Dermis microvascular lymphatic vessel endothelial cell (primary cell): ENCODE measurements at regions not wholly inside any gene's neighbourhood (a gene's known extent, or its start where the extent isn't known, plus 50 kb on each side); places are given as distances from the start of the nearest gene placed in this dataset.
A peak's percentile ranks its signal among the peaks of the same experiment; 100 is the strongest.

Experiments used
- DNase-seq, 2 donors: peaks; one replicate each; pipeline versions ENCODE4 v3.0.0 to v3.0.0-alpha.2; 2010; ENCODE audit warnings: low read depth in 2 of 2

DNA sequence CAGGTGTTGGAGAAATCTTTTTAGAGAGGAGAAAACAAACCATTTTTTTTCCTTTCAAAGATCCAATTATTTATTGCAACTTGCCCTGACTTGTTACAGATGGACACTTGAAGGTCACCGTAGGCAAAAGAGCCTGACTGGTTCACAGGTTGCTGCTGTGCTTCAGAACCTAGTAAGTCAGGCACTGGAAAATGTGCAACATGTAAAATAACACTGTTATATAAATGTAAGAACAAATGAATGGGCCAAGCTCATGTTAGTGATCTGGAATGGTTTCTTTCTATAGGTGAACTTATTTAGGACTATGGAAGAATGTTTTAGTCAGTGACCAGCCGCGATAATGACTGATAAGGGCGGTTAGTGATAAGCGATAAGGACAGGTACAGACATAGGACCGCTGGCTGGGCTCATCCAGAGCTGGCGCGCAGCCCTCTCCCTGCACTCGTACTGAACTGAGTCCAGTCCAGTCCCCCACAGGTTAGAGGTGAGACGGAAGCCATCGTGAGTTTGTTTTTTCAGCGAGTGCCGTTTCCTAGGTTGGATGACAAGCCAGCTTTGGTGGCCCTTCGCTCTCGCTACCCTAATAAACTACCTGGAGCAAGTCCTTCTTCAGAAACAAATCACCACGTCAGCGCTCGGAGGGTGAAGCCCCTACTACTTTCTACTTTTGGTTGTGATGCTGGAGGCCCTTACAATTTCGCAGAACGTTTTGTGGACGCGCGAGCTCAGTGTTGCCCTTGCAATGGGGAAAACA lies 94.4 kb upstream of the PRDM1 start:
- peak in 1 of 2 donors; percentile 7 for DNase-seq

DNA sequence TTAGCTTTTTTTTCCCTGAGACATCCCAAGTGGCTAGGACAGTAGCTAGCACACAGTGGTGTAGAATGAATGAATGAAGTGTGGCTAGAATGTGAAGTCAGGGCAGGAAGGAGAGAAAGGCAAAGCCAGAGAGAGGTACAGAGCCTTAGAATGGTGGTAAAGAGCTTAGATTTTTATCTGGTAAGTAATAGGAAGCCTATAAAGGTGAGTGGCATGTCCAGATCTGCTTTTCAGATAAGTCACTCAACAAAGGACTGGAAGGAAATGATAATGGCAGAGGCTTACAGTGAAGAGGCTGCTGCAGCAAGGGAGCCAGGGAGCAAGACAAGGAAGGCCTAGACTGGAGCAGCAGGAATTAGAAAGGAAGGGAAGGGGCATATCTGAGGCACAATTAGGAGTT lies 96.0 kb upstream of the PRDM1 start:
- no peak for DNase-seq

DNA sequence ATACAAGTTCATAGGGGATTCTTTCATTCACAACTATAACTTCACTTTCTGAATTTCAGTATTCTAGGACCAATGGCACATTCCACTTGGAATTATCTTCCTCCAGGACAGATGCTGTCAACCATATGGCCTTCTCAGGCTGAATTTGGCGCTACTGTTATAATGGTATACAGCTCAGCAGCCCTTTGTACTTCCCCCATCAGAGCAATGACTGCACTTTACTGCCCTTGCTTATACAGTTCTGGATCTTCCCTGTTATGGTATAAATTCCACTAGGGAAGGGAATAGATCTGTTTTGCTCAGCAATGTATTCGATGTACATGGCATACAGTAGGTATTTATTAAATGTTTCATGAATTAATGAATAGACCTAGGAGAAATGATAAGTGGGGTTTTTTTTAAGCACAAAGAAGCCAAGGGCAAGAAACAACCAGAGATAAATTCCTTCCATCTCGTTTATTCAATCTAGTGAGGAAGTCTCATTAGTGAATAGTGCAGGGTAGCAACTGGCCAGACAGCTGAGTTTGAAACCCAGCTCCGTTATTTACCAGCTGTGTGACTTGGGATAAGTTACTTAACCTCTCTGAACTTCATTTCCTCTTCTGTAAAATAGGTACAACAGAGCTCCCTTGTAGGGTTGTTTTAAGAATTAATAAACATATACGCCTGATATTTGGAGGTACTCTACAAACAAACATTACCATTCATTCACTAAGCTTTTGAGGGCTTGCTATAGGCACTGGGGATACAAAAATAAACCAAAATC lies 97.1 kb upstream of the PRDM1 start:
- no peak for DNase-seq

DNA sequence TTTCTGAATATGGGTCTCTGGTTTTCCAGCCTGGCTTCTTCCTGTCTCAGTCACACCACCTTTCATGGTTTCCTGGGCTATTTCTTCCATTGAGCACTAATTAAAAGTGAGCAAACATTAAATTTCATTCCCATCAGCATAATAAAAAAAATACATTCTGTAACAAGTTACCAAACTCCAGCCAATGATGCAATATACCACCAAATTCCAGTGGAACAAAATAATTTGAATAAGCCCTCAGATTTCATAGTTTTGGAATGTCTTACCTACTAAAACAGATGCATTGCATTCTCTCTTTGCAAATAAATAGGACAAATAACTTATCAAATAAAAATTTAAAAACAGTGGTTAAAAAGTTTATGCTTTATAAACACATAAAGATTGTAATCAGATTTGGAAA lies 97.8 kb upstream of the PRDM1 start:
- no peak for DNase-seq

DNA sequence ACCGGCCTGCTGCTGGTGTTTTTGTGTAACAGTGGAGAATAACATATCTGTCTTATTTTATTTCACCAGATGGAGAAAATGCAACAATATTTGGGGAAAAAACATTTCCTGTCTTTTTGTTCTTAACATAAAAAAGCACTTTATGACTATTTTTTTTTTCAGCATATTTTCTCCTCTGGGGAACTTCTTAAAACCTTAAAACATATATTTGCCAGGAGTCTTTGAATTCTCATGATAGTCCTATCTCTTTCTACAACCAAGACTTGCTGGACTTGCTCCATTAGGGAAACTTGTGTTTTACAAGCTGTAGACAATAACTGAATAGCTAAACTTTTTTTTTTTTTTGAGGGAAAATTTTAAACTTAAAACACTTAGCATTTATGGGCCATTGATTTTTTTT lies 98.6 kb upstream of the PRDM1 start:
- DNase-seq, result no peak

DNA sequence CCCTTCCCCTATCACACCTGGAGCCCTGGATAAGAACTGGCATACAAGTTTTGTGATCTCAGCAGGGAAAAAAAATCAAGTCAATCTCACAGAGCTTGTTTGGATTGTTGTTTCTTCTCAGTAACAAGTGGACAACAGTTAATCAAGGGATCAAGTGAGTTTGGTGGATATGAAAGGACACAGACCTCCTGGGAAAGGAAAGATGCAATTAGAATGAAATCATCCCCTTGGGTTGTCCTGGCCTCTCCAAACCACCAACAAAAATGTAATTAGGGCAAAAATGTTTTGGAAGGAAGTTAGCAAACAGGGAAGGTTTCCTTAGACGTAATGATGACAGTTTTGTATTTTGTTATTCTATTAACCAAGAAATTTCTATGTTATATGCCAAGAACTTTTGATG lies 99.1 kb upstream of the PRDM1 start:
- DNase-seq, result no peak

DNA sequence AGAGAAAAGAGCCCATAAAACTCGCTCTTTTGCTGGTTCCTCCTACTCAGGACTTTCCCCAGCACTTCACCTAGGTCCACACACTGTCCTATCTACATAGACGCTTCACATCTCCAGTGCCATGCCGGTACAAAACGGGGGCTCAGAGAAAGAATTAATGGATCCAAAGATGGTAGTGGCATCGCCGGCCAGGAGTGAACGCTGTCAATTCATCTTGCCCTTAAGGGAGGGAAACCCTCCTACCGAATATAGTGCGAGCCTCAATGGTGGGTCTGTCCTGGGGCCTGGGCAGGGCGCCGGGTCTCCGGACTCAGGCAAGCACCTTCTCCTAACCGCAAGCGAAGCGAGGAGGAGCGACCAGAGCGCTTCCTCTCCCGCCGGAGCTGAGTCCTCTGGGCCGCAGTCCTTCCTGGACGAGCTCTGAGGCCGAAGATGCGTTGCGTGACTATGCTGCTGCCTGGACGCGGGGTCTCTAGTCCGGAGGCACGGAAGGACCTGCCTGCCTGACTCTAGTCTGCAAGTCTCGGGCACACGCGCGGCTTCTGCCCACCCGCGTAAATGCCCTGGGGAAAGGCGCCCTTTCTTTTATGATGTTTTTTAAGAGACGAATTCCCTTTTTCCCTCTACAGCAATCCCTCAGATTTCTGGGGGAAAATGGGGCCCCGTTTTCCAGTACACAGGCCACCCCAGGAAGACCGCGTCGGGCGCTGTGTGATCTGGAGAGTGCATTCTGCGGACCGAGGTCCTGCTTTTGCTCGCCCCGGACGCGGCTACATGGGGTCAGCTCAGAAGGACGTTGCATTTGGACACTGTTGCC lies 100.1 kb upstream of the PRDM1 start:
- DNase-seq, result no peak

DNA sequence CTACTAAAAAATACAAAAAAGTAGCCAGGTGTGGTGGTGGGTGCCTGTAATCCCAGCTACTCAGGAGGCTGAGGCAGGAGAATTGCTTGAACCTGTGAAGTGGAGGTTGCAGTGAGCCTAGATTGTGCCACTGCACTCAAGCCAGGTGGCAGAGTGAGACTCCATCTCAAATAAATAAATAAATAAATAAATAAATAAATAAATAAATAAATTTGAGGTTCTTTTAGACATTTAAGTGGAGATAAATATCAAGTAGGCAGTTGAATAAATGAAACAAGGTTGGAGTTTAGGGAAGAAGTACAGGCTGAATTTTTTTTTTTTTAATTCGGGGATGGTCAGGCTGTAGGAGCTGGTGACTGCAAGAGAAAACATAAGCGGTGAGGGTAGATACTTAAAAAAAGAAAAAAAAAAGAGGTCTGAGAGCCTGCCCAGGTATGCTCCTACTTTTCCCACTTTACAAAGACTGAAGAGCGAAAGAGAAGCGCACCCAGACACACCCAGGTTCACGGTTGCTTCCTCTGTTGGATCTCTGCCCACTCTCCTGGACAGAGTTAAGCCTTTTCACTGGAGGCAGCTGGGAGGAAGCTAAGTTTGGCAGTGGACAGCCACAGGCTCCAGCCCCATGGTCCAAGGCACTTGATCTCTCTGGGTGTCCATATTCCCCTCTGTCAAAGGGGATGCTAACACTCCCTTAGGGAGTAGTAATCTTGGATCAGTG lies 100.9 kb upstream of the PRDM1 start:
- DNase-seq, result no peak

DNA sequence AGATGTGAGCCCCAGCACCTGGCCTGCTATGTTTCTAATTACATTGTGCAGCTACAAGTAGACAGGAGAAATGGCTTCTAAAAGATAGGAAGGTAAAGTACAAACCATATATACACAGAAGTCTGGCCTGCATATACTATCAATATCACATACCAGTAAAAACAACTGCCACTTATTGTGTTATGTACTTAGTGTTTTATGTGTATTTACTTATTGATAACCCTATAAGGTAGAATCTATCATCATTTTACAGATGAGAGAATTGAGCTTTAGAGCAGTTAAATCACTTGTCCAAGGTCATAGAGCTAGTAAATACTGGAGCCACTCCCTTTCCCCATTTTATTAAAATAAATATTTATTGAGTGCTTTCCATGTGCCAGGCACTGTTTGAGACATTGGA lies 102.4 kb upstream of the PRDM1 start:
- no peak for DNase-seq

DNA sequence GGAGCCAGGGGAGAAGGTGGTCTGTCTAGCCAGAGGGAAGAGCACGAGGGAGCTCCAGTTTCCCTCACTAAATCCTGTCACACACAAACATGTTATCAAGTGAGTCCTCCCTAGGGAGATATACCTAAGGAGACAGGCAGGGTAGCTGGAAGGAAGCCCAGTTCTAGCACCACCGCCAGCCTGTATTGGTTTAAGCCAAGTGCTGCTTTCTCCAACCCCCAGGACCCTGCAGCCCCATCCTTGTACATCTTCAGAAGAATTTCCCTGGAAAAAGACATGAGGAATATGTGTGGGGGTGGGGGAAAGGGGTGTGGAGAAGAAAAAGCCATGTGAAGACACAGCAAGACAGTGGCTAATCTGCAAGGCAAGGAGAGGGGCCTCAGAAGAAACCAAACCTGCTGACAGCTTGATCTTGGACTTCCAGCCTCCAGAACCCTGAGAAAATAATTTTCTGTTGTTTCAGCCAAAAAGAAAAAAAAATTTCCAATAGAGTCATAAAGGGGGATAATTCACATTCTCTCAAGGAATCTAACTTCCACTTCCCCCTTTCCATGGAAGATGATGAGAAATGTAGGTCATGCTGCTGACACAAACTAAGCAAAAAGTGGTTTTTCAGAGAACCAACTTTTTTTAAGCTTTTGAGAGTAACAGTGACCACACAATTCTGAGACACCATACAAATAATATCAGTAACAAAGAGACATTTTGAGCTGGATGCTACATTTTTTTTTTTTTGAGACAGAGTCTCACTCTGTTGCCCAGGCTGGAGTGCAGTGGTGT lies 103.2 kb upstream of the PRDM1 start:
- DNase-seq, result no peak

DNA sequence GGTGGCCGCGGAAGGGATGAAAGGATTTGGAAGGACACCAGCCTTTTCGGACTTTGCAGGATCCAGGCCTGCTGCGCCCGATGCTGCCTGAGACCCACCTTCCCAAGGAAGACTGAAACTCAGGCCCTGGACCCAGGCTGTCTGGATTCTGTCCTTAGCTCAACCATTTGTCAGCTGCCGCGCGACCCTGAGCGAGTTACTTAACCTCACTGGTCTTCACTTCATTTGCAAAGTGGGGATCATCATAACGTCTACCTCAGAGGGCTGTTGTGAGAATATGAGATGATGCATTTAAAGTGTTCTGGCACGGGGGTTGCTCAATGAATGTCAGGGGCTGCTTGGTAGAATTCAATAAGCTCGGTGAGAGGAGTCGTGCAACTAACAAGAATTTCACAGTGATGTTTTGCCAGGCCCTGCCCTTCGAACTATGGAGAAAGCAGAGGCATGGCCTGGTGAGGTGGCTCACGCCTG lies 104.2 kb upstream of the PRDM1 start:
- DNase-seq, result no peak

DNA sequence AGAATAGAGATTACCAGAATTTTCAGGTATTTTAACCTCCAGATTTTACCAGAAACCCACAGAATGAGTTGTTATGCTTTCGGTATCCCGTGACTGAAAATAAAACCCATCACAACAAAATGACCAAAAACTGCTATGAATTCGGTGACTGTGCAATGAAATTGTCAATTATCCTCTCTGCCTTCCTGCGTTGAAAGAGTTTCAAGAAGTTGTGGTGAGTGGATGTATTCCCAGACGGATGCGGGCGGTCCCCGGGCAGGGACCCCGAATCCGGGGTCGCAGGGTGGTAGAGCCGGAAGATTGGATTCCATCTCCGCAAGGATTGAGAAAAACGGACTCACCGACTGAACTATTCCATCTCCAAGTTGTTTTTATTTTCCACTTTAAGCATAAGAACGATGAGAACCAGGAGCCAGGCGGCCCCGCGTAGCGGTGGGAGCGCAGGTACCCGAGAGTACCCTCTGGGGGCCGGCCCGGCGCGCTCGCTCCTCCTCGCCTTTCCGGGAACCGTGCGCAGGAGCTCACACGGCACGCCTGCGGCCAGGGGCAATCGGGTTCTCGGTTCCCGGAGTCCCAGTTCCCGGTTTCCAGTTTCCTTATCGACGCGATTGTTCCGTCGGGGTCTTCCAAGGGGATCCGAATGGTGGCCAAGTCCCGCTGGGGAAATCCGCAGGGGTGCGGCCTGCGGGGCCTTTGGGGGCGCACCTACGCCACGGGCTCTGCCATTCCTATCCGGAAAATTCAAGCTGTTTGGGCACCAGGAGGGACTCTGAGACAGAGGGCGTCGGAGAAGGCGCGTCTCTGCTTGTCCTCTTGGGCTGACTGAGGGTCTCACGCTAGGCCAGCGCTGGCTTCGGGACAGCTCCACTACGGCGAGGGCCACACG lies 104.9 kb upstream of the PRDM1 start:
- no peak for DNase-seq

DNA sequence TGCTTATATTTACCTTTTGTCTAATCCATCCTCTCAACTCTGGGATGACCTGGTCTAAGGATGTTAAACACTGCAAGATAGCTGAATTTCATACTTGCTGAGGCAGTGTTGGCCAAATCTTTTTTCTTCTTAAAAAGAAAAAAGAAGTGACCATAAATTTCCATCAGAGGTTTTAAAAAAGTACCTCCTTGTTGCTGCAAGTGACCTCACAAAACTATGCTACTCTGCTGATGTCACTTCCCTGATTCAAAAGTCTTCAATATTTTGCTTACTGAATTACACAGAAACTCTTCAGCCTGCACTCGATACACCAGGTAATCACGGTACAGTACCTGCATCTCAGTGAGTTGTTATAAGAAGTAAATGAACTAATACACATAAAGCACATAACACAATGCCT lies 107.2 kb upstream of the PRDM1 start:
- DNase-seq, result no peak

DNA sequence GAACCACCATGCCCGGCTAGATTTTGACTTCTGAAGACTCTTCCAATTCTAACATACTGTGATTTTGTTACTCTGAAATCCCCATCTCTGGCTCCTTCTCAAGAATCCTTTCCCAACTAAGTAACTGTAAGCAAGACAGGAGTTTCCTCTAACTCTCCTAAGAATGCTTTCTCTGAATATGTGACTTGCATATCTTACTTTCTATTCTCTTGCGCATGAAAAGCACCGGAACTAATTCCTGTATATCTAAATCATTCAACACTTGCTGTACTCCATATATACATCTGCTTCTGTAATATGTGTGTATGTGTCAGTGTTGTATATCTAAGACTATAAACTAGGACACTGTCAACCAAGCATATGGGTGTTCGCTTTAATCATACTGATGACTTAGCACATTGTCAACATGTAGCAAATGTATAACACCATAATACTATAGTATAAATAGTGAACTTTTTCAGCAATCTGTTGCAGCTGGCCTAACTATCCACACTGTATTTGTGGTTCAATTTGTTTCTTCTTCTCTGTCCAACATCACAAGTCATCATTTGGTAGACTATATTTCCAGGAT lies 108.1 kb upstream of the PRDM1 start:
- DNase-seq, result no peak

DNA sequence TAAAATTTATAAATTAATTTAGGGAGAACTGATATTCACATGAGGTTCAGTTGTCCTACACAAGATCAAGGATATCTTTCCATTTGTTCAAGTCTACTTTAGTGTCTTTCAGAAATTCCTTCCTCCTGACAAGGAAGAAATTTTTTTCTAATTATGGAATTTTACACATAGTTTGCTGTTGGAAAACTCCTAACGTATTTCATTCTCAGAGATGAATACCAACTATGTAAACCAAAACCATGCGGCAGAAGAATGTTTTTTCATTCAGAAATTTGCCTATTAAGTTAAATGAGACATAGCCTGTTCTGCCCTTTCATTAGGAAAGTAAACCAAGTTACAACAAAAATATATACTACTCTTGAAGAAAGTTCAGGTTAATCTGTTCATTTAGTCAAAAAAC lies 111.2 kb upstream of the PRDM1 start:
- DNase-seq, result no peak

DNA sequence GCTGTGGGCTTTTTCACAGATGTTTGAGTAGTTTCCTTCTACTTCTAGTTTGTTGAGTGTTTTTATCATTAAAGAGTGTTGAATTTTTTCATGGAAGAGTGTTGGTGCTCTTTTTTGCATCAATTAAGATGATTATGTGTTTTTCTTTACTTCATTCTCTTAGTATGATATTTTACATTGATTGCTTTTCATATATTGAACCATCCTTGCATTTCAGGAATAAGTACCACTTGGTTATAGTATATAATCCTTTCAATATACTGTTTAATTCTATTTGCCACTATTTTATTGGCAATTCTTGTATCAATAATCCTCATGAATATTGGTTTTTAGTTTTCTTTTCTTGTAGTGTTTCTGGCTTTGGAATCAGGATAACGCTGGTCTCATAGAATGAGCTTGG lies 113.7 kb upstream of the PRDM1 start:
- no peak for DNase-seq

DNA sequence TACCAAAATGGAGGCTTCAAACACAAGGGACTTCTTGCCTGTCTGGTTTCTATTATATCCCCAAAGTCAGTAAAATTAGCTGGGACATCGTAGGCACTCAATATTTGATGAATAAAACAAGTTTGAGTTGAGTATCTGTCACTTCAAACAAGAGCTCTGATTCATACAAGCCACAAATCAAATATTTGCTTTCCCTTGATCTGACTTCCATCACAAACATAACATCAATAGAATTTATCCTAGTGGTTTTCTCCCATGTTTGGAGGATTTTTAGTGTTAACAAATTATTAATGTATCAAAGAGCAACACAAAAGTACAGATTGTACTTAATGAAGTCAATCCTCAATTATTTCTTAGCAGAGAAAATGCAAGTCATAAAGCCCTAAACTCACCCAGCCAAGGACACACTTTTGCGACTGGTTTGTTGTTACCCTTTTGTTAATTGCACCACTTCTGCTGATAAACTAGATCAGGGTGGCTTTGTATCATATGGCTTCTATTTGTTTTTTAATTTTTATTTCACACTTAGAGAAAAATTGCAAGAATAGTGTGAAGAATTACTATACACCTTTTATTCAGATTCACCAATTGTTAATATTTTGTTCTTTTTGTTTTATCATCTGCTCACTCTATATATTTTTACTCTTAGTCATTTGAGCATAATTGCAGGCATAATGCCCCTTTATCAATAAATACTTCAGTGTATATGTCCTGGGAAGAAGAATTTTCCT lies 117.4 kb upstream of the PRDM1 start:
- DNase-seq, result no peak

DNA sequence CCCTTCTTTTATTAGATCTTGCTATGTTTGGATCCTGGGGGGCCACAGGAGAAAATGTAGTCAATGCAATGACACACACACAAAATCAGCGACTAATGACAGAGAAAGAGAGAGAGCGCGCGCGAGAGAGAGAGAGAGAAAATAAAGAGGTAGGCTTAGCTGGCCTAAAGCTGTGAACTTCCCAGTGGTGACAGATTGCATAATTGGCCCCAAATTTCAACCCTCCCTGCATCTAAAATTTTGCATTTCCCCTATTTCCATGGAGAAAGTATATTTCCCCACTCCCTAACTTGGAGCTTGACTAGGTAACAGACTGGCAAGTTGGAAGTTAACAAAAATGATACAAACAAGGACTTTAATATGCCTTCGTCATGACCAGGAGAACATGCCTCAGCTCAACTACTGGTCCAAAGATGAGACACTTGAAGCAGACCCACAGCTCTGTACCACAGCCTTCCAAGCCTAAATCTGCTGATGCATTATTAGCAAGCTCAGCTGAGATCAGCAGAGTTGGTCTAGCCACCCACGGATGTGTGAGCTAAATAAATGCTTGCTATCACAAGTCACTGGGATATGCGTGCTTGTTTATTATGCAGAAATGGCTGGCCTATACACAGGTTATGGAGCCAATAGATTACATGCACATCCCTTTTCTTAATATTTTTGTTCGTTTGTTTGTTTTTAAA lies 118.1 kb upstream of the PRDM1 start:
- no peak for DNase-seq
